ENCODE measurements at regions not wholly inside any gene's neighbourhood (a gene's known extent, or its start where the extent isn't known, plus 50 kb on each side); places are given as distances from the start of the nearest gene placed in this dataset.

GRCh38 chr3:73954506-73954905, 329.8 kb upstream of the PDZRN3 start:
- TF ChIP-seq CTCF (conservative IDR thresholded peaks at IDR 0.05 in 1 of 2, IDR thresholded peaks at IDR 0.05 in 1 of 2; ENCODE audit: extremely low read depth in 1 of 2, insufficient read depth in 1 of 2, low read depth in 1 of 2, low read length in 2 of 2) (no peak), EZH2 (IDR thresholded peaks at IDR 0.05; ENCODE audit: borderline replicate concordance, low read length) (no peak)
